ENCODE measurements at regions not wholly inside any gene's neighbourhood (a gene's known extent, or its start where the extent isn't known, plus 50 kb on each side); places are given as distances from the start of the nearest gene placed in this dataset.

- POLR2A ChIA-PET = interaction anchor here (0.7 kb wide), 1 partner anchor 56 kb away, joined by 5 read pairs; no protein-coding TSS in a partner anchor
- H3K36me3 Mint-ChIP-seq = no peaks in the 10 kb centered on the region
- H3K9me3 Mint-ChIP-seq = no peaks in the 10 kb centered on the region
- no peak for TF ChIP-seq MAX (CRISPR knock-in tag; IDR thresholded peaks at IDR 0.05)
- TF ChIP-seq NFE2L1 (CRISPR knock-in tag; IDR thresholded peaks at IDR 0.05) = no peak
- no peak for TF ChIP-seq USF2 (CRISPR knock-in tag; IDR thresholded peaks at IDR 0.05)
- no peak for TF ChIP-seq ETV6 (CRISPR knock-in tag; IDR thresholded peaks at IDR 0.05)
- TF ChIP-seq TCF7 (CRISPR knock-in tag; IDR thresholded peaks at IDR 0.05; ENCODE audit: low read depth) = no peak
- no peak for TF ChIP-seq KAT7 (CRISPR knock-in tag; IDR thresholded peaks at IDR 0.05; ENCODE audit: borderline replicate concordance)
- no peak for TF ChIP-seq SP1 (CRISPR knock-in tag; conservative IDR thresholded peaks at IDR 0.05)
- no peak for TF ChIP-seq ZSCAN18 (CRISPR knock-in tag; IDR thresholded peaks at IDR 0.05)
- TF ChIP-seq IRF2 (CRISPR knock-in tag; IDR thresholded peaks at IDR 0.05; ENCODE audit: borderline replicate concordance, low read depth) = no peak
- TF ChIP-seq FOXJ3 (CRISPR knock-in tag; IDR thresholded peaks at IDR 0.05; ENCODE audit: borderline replicate concordance) = no peak
- TF ChIP-seq ERG (CRISPR knock-in tag; IDR thresholded peaks at IDR 0.05) = no peak
- TF ChIP-seq ARID4B (CRISPR knock-in tag; IDR thresholded peaks at IDR 0.05; ENCODE audit: borderline replicate concordance) = no peak
- TF ChIP-seq ATF3 (CRISPR knock-in tag; conservative IDR thresholded peaks at IDR 0.05) = no peak
- no peak for TF ChIP-seq TEAD1 (CRISPR knock-in tag; IDR thresholded peaks at IDR 0.05)
- no peak for TF ChIP-seq HMGA2 (CRISPR knock-in tag; IDR thresholded peaks at IDR 0.05)
- TF ChIP-seq ZNF317 (CRISPR knock-in tag; IDR thresholded peaks at IDR 0.05; ENCODE audit: borderline replicate concordance, low read depth) = no peak
- TF ChIP-seq RELA (CRISPR knock-in tag; IDR thresholded peaks at IDR 0.05; ENCODE audit: borderline replicate concordance) = no peak
- no peak for TF ChIP-seq TEAD4 (CRISPR knock-in tag; IDR thresholded peaks at IDR 0.05)
- H3K4me3 Mint-ChIP-seq = no peak overlapping the region
- ATAC-seq (no peak), DNase-seq (ENCODE audit: low spot score) (no peak)
- no peaks in the 10 kb centered on the region for H3K27me3 Mint-ChIP-seq (ENCODE audit: low read depth)
- no peaks in the 10 kb centered on the region for H3K4me1 Mint-ChIP-seq
- CTCF ChIA-PET = interaction anchor here (0.6 kb wide), 1 partner anchor 264 kb away, joined by 3 read pairs; no protein-coding TSS in a partner anchor
- no peak overlapping the region for H3K27ac Mint-ChIP-seq
Observed at GRCh38 chr20:39479196-39479810, 517.2 kb downstream of the DHX35 start.

Measured in WTC11 (cell line).